MCF 10A (cell line): ENCODE measurements at regions not wholly inside any gene's neighbourhood (a gene's known extent, or its start where the extent isn't known, plus 50 kb on each side); places are given as distances from the start of the nearest gene placed in this dataset.

ENCODE experiments used
- BruUV-seq: library from RNA; stranded (reverse); fragments of 400-500 nt; replicated peaks from 2 replicates; lab custom pipeline; 2021; lab: Mats Ljungman, UMichigan
- CTCF ChIA-PET: fragments of 300-600 bp; sonication (Branson Sonifier 250); formaldehyde crosslinking; extraction: SDS; loops from one replicate; lab custom pipeline; 2021; ENCODE audit warnings: antibody characterized with exemption, inconsistent platforms; lab: Yijun Ruan, JAX
- POLR2A ChIA-PET: fragments of 300-600, 350-650 bp; sonication (Branson Sonifier 250); formaldehyde crosslinking; extraction: SDS; loops from one replicate; lab custom pipeline; 2020; ENCODE audit warnings: antibody characterized with exemption, inconsistent platforms; lab: Yijun Ruan, JAX
- DNase-seq: peaks from one replicate; pipeline ENCODE4 v3.0.0-alpha.2; 2018; ENCODE audit not compliant: unreplicated experiment
- H3K27ac Mint-ChIP-seq: one replicate; pipeline ENCODE4 v1.8.0; 2022; ENCODE audit warnings: mild to moderate bottlenecking, low read depth, mixed read lengths; ENCODE audit not compliant: unreplicated experiment
- H3K27me3 Mint-ChIP-seq: one replicate; pipeline ENCODE4 v1.8.0; 2022; ENCODE audit warnings: mixed read lengths; ENCODE audit not compliant: insufficient read depth, unreplicated experiment
- H3K36me3 Mint-ChIP-seq: one replicate; pipeline ENCODE4 v1.8.0; 2022; ENCODE audit warnings: mild to moderate bottlenecking, moderate library complexity, mixed read lengths; ENCODE audit not compliant: insufficient read depth, unreplicated experiment
- H3K4me1 Mint-ChIP-seq: one replicate; pipeline ENCODE4 v1.8.0; 2022; ENCODE audit warnings: mixed read lengths; ENCODE audit not compliant: insufficient read depth, unreplicated experiment
- H3K4me3 Mint-ChIP-seq: one replicate; pipeline ENCODE4 v1.8.0; 2022; ENCODE audit warnings: mild to moderate bottlenecking, moderate library complexity, mixed read lengths; ENCODE audit not compliant: unreplicated experiment
- H3K9me3 Mint-ChIP-seq: one replicate; pipeline ENCODE4 v1.8.0; 2022; ENCODE audit warnings: mixed read lengths; ENCODE audit not compliant: unreplicated experiment
- CTCF ChIP-seq: fragments of 200-600 bp; IDR thresholded peaks from one replicate; pipeline ENCODE4 v1.8.0; 2022; ENCODE audit warnings: antibody characterized with exemption, mild to moderate bottlenecking; ENCODE audit not compliant: unreplicated experiment
- intact Hi-C: fragments of 100-400 bp; cut with micrococcal nuclease; formaldehyde crosslinking; loops from 2 replicates; pipeline ENCODE4 v1.14.1; 2022

GRCh38 chr11:42390116-42390515 is 921.7 kb upstream of the API5 start:
- DNase-seq = no peak
- no peaks in the 10 kb centered on the region for H3K4me1 Mint-ChIP-seq
- no peak for TF ChIP-seq CTCF
- no peak overlapping the region for H3K27ac Mint-ChIP-seq
- CTCF ChIA-PET = no interaction called here
- no TSS peak for BruUV-seq
- H3K36me3 Mint-ChIP-seq = no peaks in the 10 kb centered on the region
- POLR2A ChIA-PET = no interaction called here
- no peaks in the 10 kb centered on the region for H3K9me3 Mint-ChIP-seq
- no peaks in the 10 kb centered on the region for H3K27me3 Mint-ChIP-seq
- no peak overlapping the region for H3K4me3 Mint-ChIP-seq
- intact Hi-C loops = no loop called here

DNA sequence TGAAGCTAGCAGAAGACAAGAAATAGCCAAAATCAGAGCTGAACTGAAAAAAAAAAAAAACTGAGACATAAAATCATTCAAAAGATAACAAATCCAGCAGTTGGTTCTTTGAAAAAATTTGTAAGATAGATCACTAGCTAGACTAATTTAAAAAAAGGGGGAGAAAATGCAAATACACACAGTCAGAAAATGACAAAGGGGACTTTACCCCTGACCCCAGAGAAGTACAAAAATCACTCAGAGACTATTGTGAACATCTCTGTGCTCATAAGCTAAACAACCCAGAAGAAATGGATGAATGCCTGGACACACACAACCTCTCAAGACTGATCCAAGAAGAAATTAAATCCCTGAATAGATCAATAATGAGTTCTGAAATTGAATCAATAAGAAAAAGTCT is 914.3 kb upstream of the API5 start:
- BruUV-seq = no TSS peak

GRCh38 chr11:42407341-42407740 is 904.5 kb upstream of the API5 start:
- no peak overlapping the region for H3K4me3 Mint-ChIP-seq
- BruUV-seq = no TSS peak
- POLR2A ChIA-PET = no interaction called here
- intact Hi-C loops = no loop called here
- H3K4me1 Mint-ChIP-seq = no peaks in the 10 kb centered on the region
- no peaks in the 10 kb centered on the region for H3K27me3 Mint-ChIP-seq
- no peak overlapping the region for H3K27ac Mint-ChIP-seq
- CTCF ChIA-PET = no interaction called here
- no peaks in the 10 kb centered on the region for H3K9me3 Mint-ChIP-seq
- DNase-seq = no peak
- no peaks in the 10 kb centered on the region for H3K36me3 Mint-ChIP-seq
- no peak for TF ChIP-seq CTCF

More for the DNA sequence above, 914.3 kb upstream of the API5 start:
- no peaks in the 10 kb centered on the region for H3K9me3 Mint-ChIP-seq
- ChIA-PET POLR2A (no interaction called here), CTCF (interaction anchor here (0.6 kb wide), 1 partner anchor 816 kb away, joined by 4 read pairs; no protein-coding TSS in a partner anchor)
- H3K4me3 Mint-ChIP-seq = no peak overlapping the region
- H3K36me3 Mint-ChIP-seq = no peaks in the 10 kb centered on the region
- TF ChIP-seq CTCF = no peak
- no peak overlapping the region for H3K27ac Mint-ChIP-seq
- no peaks in the 10 kb centered on the region for H3K27me3 Mint-ChIP-seq
- intact Hi-C loops = no loop called here
- DNase-seq = no peak
- H3K4me1 Mint-ChIP-seq = no peaks in the 10 kb centered on the region

DNA sequence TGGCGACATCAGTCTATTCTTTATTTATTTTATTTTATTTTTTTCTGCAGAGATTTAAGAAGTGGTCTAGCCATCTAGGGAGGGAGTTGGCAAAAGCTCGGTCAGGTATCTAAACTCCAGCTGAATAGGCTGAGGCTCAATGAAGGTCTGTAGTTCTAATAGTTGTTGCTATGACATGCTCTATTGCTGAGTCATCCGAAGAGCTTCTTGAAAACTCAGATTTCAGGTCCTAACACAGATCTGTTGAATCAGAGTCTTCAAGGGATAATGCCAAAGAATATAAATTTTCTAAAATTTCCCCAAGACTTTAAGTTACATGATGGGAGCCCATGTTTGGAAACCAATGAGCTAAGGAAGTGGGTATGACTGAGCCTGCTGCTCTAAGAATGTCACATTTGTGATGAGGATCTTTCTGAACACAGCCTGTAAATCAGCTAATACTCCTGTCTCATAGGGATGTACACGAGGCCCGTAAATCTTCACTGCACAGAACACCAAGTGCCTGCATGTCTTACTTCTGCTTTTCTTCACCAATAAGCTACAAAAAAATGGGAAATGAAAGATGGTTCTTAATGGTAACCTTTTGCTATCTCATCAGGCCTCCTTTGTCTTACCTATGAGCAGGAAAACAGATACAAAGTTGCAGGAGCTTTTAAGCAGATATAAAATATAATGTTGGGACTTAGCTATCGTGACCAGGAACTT is 901.4 kb upstream of the API5 start:
- H3K27me3 Mint-ChIP-seq = no peaks in the 10 kb centered on the region
- CTCF ChIA-PET = interaction anchor here (0.6 to 0.9 kb wide), 2 partner anchors 39 to 433 kb away, joined by 3 read pairs; no protein-coding TSS in a partner anchor
- no peak overlapping the region for H3K27ac Mint-ChIP-seq
- BruUV-seq = no TSS peak
- TF ChIP-seq CTCF = no peak
- no peak overlapping the region for H3K4me3 Mint-ChIP-seq
- no peaks in the 10 kb centered on the region for H3K36me3 Mint-ChIP-seq
- POLR2A ChIA-PET = no interaction called here
- no peaks in the 10 kb centered on the region for H3K9me3 Mint-ChIP-seq
- DNase-seq = no peak
- H3K4me1 Mint-ChIP-seq = no peaks in the 10 kb centered on the region
- intact Hi-C loops = no loop called here
